Keratinocyte (primary cell): ENCODE measurements at regions not wholly inside any gene's neighbourhood (a gene's known extent, or its start where the extent isn't known, plus 50 kb on each side); places are given as distances from the start of the nearest gene placed in this dataset.

Experiments
- EZH2 ChIP-seq: IDR thresholded peaks from one replicate; pipeline ENCODE4 v1.6.1; 2012; ENCODE audit warnings: inconsistent platforms, mild to moderate bottlenecking, low read length, moderate library complexity
- TF ChIP-seq, protein P1 (sequence below), 3 experiments: IDR thresholded peaks in 1 of 3; conservative IDR thresholded peaks in 1 of 3; optimal IDR thresholded peaks in 1 of 3; 2 replicates in 2 of 3; 3 replicates in 1 of 3; pipeline versions ENCODE3 to v1.5.1; 2011; ENCODE audit warnings: low read length in 3 of 3, mild to moderate bottlenecking in 3 of 3, moderate library complexity in 2 of 3, control low read depth in 1 of 3, inconsistent platforms in 1 of 3; ENCODE audit not compliant: insufficient read depth in 2 of 3; ENCODE audit errors: extremely low read depth in 1 of 3

DNA sequence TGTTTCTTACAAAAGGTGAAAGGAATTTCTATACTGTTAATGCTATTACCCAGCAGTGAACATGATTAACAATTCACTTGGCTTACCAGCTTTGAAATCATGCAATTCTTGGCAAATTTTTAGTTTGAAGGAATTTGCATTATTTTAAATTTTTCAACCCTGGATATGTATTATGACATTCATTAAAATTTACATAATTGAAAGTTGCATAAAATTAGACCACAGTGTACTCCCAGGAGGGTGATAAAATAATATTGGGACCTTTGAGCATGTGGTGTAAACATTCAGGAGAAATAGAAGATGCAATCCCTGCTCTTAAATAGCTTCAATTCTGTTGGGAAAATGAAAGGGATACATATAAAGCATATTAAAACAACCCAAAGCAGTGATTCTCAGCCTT, 412.2 kb upstream of the SGCD start:
- TF ChIP-seq, protein P1, sequence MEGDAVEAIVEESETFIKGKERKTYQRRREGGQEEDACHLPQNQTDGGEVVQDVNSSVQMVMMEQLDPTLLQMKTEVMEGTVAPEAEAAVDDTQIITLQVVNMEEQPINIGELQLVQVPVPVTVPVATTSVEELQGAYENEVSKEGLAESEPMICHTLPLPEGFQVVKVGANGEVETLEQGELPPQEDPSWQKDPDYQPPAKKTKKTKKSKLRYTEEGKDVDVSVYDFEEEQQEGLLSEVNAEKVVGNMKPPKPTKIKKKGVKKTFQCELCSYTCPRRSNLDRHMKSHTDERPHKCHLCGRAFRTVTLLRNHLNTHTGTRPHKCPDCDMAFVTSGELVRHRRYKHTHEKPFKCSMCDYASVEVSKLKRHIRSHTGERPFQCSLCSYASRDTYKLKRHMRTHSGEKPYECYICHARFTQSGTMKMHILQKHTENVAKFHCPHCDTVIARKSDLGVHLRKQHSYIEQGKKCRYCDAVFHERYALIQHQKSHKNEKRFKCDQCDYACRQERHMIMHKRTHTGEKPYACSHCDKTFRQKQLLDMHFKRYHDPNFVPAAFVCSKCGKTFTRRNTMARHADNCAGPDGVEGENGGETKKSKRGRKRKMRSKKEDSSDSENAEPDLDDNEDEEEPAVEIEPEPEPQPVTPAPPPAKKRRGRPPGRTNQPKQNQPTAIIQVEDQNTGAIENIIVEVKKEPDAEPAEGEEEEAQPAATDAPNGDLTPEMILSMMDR (optimal IDR thresholded peaks at IDR 0.05 in 1 of 3, IDR thresholded peaks at IDR 0.05 in 1 of 3, conservative IDR thresholded peaks at IDR 0.05 in 1 of 3; ENCODE audit: extremely low read depth in 1 of 3, insufficient read depth in 2 of 3, low read length in 3 of 3) = no peak
- no peak for TF ChIP-seq EZH2
